Keratinocyte (primary cell): ENCODE measurements at regions not wholly inside any gene's neighbourhood (a gene's known extent, or its start where the extent isn't known, plus 50 kb on each side); places are given as distances from the start of the nearest gene placed in this dataset.

Experiments used
- DNase-seq: peaks from one replicate; pipeline ENCODE4 v3.0.0-alpha.2; 2011; ENCODE audit warnings: low read depth, missing footprints, low spot score
- FAIRE-seq: peaks from 2 replicates; lab custom pipeline; 2011; peaks lifted over from hg19 to GRCh38; lab: Jason Lieb, UNC
- H2AFZ ChIP-seq: 2 replicates; pipeline ENCODE4 v1.6.0; 2012; ENCODE audit warnings: low read length, control low read depth, inconsistent platforms; ENCODE audit not compliant: control insufficient read depth
- H3K27ac ChIP-seq: 2 replicates; pipeline ENCODE4 v1.5.1; 2011; ENCODE audit warnings: low read length; ENCODE audit not compliant: control insufficient read depth, insufficient read depth
- H3K27me3 ChIP-seq: 3 replicates; pipeline ENCODE4 v1.6.0; 2011; ENCODE audit warnings: low read length; ENCODE audit not compliant: control insufficient read depth, insufficient read depth; ENCODE audit errors: extremely low read depth
- H3K36me3 ChIP-seq, 2 experiments: 2 replicates in 1 of 2; 3 replicates in 1 of 2; pipeline ENCODE4 v1.5.1; 2011; ENCODE audit warnings: low read length in 2 of 2, mild to moderate bottlenecking in 1 of 2; ENCODE audit not compliant: control insufficient read depth in 2 of 2, insufficient read depth in 2 of 2; ENCODE audit errors: extremely low read depth in 1 of 2
- H3K4me1 ChIP-seq: 3 replicates; pipeline ENCODE4 v1.5.1; 2011; ENCODE audit warnings: low read length; ENCODE audit not compliant: control insufficient read depth, insufficient read depth; ENCODE audit errors: extremely low read depth
- H3K4me2 ChIP-seq: 3 replicates; pipeline ENCODE4 v1.6.0; 2011; ENCODE audit warnings: low read depth, low read length; ENCODE audit not compliant: control insufficient read depth, insufficient read depth; ENCODE audit errors: extremely low read depth
- H3K4me3 ChIP-seq, 3 experiments: fragments of 200-600 bp in 1 of 3; sonication (generic) in 1 of 3; 2 replicates in 2 of 3; 3 replicates in 1 of 3; pipeline ENCODE4 v1.5.1; 2011 to 2016; ENCODE audit warnings: low read length in 3 of 3, mild to moderate bottlenecking in 3 of 3, control low read depth in 2 of 3, inconsistent platforms in 1 of 3, low read depth in 1 of 3, mixed read lengths in 1 of 3, mixed run types in 1 of 3, moderate library complexity in 1 of 3; ENCODE audit not compliant: control insufficient read depth in 2 of 3, insufficient read depth in 2 of 3; ENCODE audit errors: extremely low read depth in 1 of 3
- H3K79me2 ChIP-seq: 2 replicates; pipeline ENCODE4 v1.6.0; 2012; ENCODE audit warnings: low read length; ENCODE audit not compliant: control insufficient read depth, insufficient read depth
- H3K9ac ChIP-seq: 3 replicates; pipeline ENCODE4 v1.6.0; 2011; ENCODE audit warnings: low read length; ENCODE audit not compliant: control insufficient read depth, insufficient read depth; ENCODE audit errors: extremely low read depth
- H3K9me1 ChIP-seq: 3 replicates; pipeline ENCODE4 v1.6.0; 2011; ENCODE audit warnings: low read length; ENCODE audit not compliant: control insufficient read depth, insufficient read depth; ENCODE audit errors: extremely low read depth
- H3K9me3 ChIP-seq: 2 replicates; pipeline ENCODE4 v1.5.1; 2012; ENCODE audit warnings: low read depth, low read length; ENCODE audit not compliant: control insufficient read depth
- H4K20me1 ChIP-seq: 3 replicates; pipeline ENCODE4 v1.6.0; 2011; ENCODE audit warnings: low read length; ENCODE audit not compliant: control insufficient read depth, insufficient read depth; ENCODE audit errors: extremely low read depth
- EZH2 ChIP-seq: IDR thresholded peaks from one replicate; pipeline ENCODE4 v1.6.1; 2012; ENCODE audit warnings: inconsistent platforms, mild to moderate bottlenecking, low read length, moderate library complexity
- dilution Hi-C: fragments of 300-500 bp; cut with MboI; formaldehyde crosslinking; loops from one replicate; pipeline ENCODE4 v1.7.0; 2020; ENCODE audit warnings: low sequenced_read_pairs; ENCODE audit not compliant: extremely low pct_ligation_motif_present
- TF ChIP-seq, protein P1 (sequence below), 3 experiments: IDR thresholded peaks in 1 of 3; conservative IDR thresholded peaks in 1 of 3; optimal IDR thresholded peaks in 1 of 3; 2 replicates in 2 of 3; 3 replicates in 1 of 3; pipeline versions ENCODE3 to v1.5.1; 2011; ENCODE audit warnings: low read length in 3 of 3, mild to moderate bottlenecking in 3 of 3, moderate library complexity in 2 of 3, control low read depth in 1 of 3, inconsistent platforms in 1 of 3; ENCODE audit not compliant: insufficient read depth in 2 of 3; ENCODE audit errors: extremely low read depth in 1 of 3

DNA sequence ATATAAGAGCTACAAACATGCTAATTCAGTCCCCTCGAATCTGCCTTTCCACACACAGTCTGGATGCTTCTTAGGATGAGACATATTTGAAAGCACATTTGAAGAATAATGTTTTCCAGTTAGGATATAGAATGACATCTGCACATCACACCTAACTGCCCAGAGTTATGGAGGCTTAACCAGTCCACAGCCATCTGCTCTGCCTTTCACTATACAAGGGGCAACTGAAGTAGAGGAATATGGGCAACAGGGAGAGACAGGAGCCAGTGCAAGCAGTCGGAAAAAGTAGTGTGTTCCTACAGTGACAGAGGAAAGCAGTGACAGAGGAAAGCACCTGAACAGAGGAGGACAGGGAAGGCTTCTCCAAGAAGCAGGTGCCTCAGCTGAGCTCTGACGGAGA lies 79.0 kb upstream of the CLDN18 start:
- no peaks in the 10 kb centered on the region for H3K79me2 ChIP-seq

DNA sequence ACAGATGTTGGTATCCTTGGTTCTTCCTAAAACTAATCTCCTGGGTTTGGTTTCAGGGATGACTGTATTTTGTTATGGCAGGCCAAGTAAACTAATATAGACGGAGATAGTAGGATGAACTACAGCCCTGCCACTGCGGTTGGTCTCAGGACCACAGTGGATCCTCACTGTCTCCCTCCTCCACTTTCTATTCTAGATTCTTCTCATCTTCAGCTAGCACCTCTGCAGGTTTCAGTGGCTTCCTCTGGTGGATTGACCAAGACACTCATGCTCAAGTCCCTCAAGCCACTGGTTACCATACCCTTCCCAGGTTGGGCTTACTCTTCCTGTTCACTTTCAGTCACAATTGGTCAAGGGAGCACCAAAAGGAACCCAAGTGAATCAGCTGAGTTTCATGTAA lies 71.1 kb upstream of the CLDN18 start:
- Histone ChIP-seq H3K27ac (no peak overlapping the region), H3K9me3 (no peaks in the 10 kb centered on the region), H3K27me3 (no peaks in the 10 kb centered on the region), H4K20me1 (no peaks in the 10 kb centered on the region), H3K9ac (no peak overlapping the region), H3K4me2 (no peak overlapping the region), H3K79me2 (no peaks in the 10 kb centered on the region), H3K36me3 (no peaks in the 10 kb centered on the region), H3K4me3 (no peak overlapping the region), H3K9me1 (no peaks in the 10 kb centered on the region), H2AFZ (no peak overlapping the region), H3K4me1 (no peaks in the 10 kb centered on the region)
- FAIRE-seq: no peak
- TF ChIP-seq, protein P1, sequence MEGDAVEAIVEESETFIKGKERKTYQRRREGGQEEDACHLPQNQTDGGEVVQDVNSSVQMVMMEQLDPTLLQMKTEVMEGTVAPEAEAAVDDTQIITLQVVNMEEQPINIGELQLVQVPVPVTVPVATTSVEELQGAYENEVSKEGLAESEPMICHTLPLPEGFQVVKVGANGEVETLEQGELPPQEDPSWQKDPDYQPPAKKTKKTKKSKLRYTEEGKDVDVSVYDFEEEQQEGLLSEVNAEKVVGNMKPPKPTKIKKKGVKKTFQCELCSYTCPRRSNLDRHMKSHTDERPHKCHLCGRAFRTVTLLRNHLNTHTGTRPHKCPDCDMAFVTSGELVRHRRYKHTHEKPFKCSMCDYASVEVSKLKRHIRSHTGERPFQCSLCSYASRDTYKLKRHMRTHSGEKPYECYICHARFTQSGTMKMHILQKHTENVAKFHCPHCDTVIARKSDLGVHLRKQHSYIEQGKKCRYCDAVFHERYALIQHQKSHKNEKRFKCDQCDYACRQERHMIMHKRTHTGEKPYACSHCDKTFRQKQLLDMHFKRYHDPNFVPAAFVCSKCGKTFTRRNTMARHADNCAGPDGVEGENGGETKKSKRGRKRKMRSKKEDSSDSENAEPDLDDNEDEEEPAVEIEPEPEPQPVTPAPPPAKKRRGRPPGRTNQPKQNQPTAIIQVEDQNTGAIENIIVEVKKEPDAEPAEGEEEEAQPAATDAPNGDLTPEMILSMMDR (optimal IDR thresholded peaks at IDR 0.05 in 1 of 3, IDR thresholded peaks at IDR 0.05 in 1 of 3, conservative IDR thresholded peaks at IDR 0.05 in 1 of 3; ENCODE audit: extremely low read depth in 1 of 3, insufficient read depth in 2 of 3, low read length in 3 of 3): no peak
- TF ChIP-seq EZH2: no peak
- dilution Hi-C loops: no loop called here
- no peak for DNase-seq

More for the DNA sequence above, 79.0 kb upstream of the CLDN18 start:
- DNase-seq: no peak
- Histone ChIP-seq H3K4me2 (no peak overlapping the region), H3K4me3 (no peak overlapping the region), H3K9me1 (no peaks in the 10 kb centered on the region), H4K20me1 (no peaks in the 10 kb centered on the region), H3K9me3 (no peaks in the 10 kb centered on the region), H3K27ac (no peak overlapping the region), H3K27me3 (no peaks in the 10 kb centered on the region), H3K36me3 (no peaks in the 10 kb centered on the region), H3K9ac (no peak overlapping the region), H2AFZ (no peak overlapping the region), H3K4me1 (no peaks in the 10 kb centered on the region)
- FAIRE-seq: no peak
- no peak for TF ChIP-seq EZH2
- TF ChIP-seq, protein P1 (optimal IDR thresholded peaks at IDR 0.05 in 1 of 3, IDR thresholded peaks at IDR 0.05 in 1 of 3, conservative IDR thresholded peaks at IDR 0.05 in 1 of 3; ENCODE audit: extremely low read depth in 1 of 3, insufficient read depth in 2 of 3, low read length in 3 of 3): no peak
- dilution Hi-C loops: no loop called here
